ENCODE measurements at regions not wholly inside any gene's neighbourhood (a gene's known extent, or its start where the extent isn't known, plus 50 kb on each side); places are given as distances from the start of the nearest gene placed in this dataset.
"Not testable (repeated sequence)": the region's sequence is repeated elsewhere in the genome, so short reads cannot be mapped to it uniquely, and the experiment has no call there.

GRCh38 chr1:120600442-120601041 lies 123.2 kb upstream of the NBPF26 start:
- DNase-seq; ATAC-seq (ENCODE audit: poor library complexity); intact Hi-C loops (cut with DNase I): not testable (repeated sequence)

- DNase-seq; ATAC-seq (ENCODE audit: poor library complexity); intact Hi-C loops (cut with DNase I): not testable (repeated sequence)
Observed at GRCh38 chr1:120607882-120608281, 115.9 kb upstream of the NBPF26 start.

GRCh38 chr1:120608314-120609014 lies 115.3 kb upstream of the NBPF26 start:
- peak; percentile 95 for ATAC-seq (ENCODE audit: poor library complexity)
- intact Hi-C loops (cut with DNase I); DNase-seq: not testable (repeated sequence)

GRCh38 chr1:120609015-120609573 lies 114.7 kb upstream of the NBPF26 start:
- intact Hi-C loops (cut with DNase I), result not testable (repeated sequence)
- ATAC-seq (ENCODE audit: poor library complexity), result peak; percentile 56

GRCh38 chr1:120609834-120610233 lies 113.9 kb upstream of the NBPF26 start:
- ATAC-seq (ENCODE audit: poor library complexity), result peak; percentile 86
- intact Hi-C loops (cut with DNase I); DNase-seq: not testable (repeated sequence)

More at GRCh38 chr1:120609015-120609573, 114.7 kb upstream of the NBPF26 start:
- not testable (repeated sequence) for DNase-seq

GRCh38 chr1:120614931-120615639 lies 108.7 kb upstream of the NBPF26 start:
- peak; percentile 42 for ATAC-seq (ENCODE audit: poor library complexity)
- DNase-seq; intact Hi-C loops (cut with DNase I): not testable (repeated sequence)

GRCh38 chr1:120617493-120617892 lies 106.3 kb upstream of the NBPF26 start:
- DNase-seq; intact Hi-C loops (cut with DNase I); ATAC-seq (ENCODE audit: poor library complexity): not testable (repeated sequence)

GRCh38 chr1:120619867-120620692 lies 103.7 kb upstream of the NBPF26 start:
- DNase-seq; intact Hi-C loops (cut with DNase I): not testable (repeated sequence)
- ATAC-seq (ENCODE audit: poor library complexity), result peak; percentile 80

- intact Hi-C loops (cut with DNase I); DNase-seq: not testable (repeated sequence)
- peak; percentile 88 for ATAC-seq (ENCODE audit: poor library complexity)
Observed at GRCh38 chr1:120620693-120620969, 103.1 kb upstream of the NBPF26 start.

GRCh38 chr1:120621278-120621677 lies 102.5 kb upstream of the NBPF26 start:
- DNase-seq; intact Hi-C loops (cut with DNase I): not testable (repeated sequence)
- ATAC-seq (ENCODE audit: poor library complexity), result peak; percentile 49

- intact Hi-C loops (cut with DNase I); DNase-seq; ATAC-seq (ENCODE audit: poor library complexity): not testable (repeated sequence)
Observed at GRCh38 chr1:120623539-120623938, 100.2 kb upstream of the NBPF26 start.

GRCh38 chr1:120624565-120625064 lies 99.1 kb upstream of the NBPF26 start:
- intact Hi-C loops (cut with DNase I); ATAC-seq (ENCODE audit: poor library complexity); DNase-seq: not testable (repeated sequence)

- ATAC-seq (ENCODE audit: poor library complexity); intact Hi-C loops (cut with DNase I): not testable (repeated sequence)
Observed at GRCh38 chr1:120629832-120630455, 93.8 kb upstream of the NBPF26 start.

GRCh38 chr1:120634816-120635806 lies 88.6 kb upstream of the NBPF26 start:
- DNase-seq; intact Hi-C loops (cut with DNase I): not testable (repeated sequence)
- peak; percentile 51 for ATAC-seq (ENCODE audit: poor library complexity)

More at GRCh38 chr1:120629832-120630455, 93.8 kb upstream of the NBPF26 start:
- not testable (repeated sequence) for DNase-seq

- intact Hi-C loops (cut with DNase I); DNase-seq: not testable (repeated sequence)
- ATAC-seq (ENCODE audit: poor library complexity), result peak; percentile 43
Observed at GRCh38 chr1:120640261-120641013, 83.3 kb upstream of the NBPF26 start.

GRCh38 chr1:120641014-120641302 lies 82.8 kb upstream of the NBPF26 start:
- intact Hi-C loops (cut with DNase I); ATAC-seq (ENCODE audit: poor library complexity); DNase-seq: not testable (repeated sequence)

Data from Right ventricle myocardium superior (tissue), 1 donor.